Heart left ventricle (tissue), 13 donors: ENCODE measurements at regions not wholly inside any gene's neighbourhood (a gene's known extent, or its start where the extent isn't known, plus 50 kb on each side); places are given as distances from the start of the nearest gene placed in this dataset.

ENCODE experiments used
- POLR2A ChIP-seq, 2 donors: fragments of 450-650 bp; IDR thresholded peaks; one replicate each; pipeline ENCODE4 v1.6.1; 2017; ENCODE audit warnings: antibody characterized with exemption in 2 of 2, mild to moderate bottlenecking in 2 of 2, moderate library complexity in 2 of 2
- TF ChIP-seq, protein P1 (sequence below), 12 donors: fragments of 200-600 bp; sonication (generic) in 4 of 12; IDR thresholded peaks; one replicate each; pipeline versions ENCODE4 v1.5.0 to v1.8.0; 2018 to 2022; ENCODE audit warnings: antibody characterized with exemption in 12 of 12, mild to moderate bottlenecking in 5 of 12
- donor health status: ischemic (EF 13 %, LVEDD 7.1; RV severe dilation, severe dysfunction).
- donor health status: DM: no; HTN: yes; CAD: no.
- donor health status: DM: no; HTN: no; CAD: no.
- donor health status: ischemic (EF 25% LVEDD 6.9; RV normal size, moderate dysfunction).
- donor health status: ischemic (EF 25% LVEDD 5.7; RV mildly dilated, moderate dysfunction).
- donor health status: ischemic (EF 35%, LVEDD 5.7; RV mildly dilated, moderate dysfunction).
- donor health status: nonischemic (EF 11% LVEDD 7.7; RV severe dilation, severe dysfunction).
- donor health status: DM: yes; HTN: yes; CAD: no.
- donor health status: PGD.
- donor health status: ischemic (EF 29% LVEDD 5.4; RV normal size, mild dysfunction).
- donor health status: nonischemic (EF 23%, LVEDD 6.1; RV moderate dilation, normal function).

DNA sequence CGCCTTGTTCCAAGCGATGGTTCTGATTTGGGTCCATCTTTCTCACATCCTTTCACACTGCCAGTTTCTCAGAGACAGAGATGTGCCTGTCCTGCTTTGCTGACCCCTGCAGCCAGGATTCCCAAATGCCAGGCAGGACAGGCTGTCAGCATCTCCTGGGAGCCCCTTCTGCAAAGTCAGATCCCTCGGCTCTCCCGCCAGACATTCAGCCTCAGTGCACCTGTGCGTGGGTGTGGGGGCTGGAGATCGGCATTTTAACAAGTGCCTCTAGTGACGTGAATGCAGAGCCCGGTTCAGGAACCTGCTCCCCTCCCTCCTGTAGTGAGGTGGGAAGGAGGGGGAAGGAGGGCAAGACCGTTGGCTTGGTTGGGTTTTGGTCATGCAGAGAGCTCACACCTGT, 108.9 kb upstream of the FGF3 start:
- TF ChIP-seq, protein P1, sequence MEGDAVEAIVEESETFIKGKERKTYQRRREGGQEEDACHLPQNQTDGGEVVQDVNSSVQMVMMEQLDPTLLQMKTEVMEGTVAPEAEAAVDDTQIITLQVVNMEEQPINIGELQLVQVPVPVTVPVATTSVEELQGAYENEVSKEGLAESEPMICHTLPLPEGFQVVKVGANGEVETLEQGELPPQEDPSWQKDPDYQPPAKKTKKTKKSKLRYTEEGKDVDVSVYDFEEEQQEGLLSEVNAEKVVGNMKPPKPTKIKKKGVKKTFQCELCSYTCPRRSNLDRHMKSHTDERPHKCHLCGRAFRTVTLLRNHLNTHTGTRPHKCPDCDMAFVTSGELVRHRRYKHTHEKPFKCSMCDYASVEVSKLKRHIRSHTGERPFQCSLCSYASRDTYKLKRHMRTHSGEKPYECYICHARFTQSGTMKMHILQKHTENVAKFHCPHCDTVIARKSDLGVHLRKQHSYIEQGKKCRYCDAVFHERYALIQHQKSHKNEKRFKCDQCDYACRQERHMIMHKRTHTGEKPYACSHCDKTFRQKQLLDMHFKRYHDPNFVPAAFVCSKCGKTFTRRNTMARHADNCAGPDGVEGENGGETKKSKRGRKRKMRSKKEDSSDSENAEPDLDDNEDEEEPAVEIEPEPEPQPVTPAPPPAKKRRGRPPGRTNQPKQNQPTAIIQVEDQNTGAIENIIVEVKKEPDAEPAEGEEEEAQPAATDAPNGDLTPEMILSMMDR (IDR thresholded peaks at IDR 0.05): no peak
- TF ChIP-seq POLR2A (IDR thresholded peaks at IDR 0.05): no peak
